ENCODE measurements at regions not wholly inside any gene's neighbourhood (a gene's known extent, or its start where the extent isn't known, plus 50 kb on each side); places are given as distances from the start of the nearest gene placed in this dataset.

- TF ChIP-seq, protein P1, sequence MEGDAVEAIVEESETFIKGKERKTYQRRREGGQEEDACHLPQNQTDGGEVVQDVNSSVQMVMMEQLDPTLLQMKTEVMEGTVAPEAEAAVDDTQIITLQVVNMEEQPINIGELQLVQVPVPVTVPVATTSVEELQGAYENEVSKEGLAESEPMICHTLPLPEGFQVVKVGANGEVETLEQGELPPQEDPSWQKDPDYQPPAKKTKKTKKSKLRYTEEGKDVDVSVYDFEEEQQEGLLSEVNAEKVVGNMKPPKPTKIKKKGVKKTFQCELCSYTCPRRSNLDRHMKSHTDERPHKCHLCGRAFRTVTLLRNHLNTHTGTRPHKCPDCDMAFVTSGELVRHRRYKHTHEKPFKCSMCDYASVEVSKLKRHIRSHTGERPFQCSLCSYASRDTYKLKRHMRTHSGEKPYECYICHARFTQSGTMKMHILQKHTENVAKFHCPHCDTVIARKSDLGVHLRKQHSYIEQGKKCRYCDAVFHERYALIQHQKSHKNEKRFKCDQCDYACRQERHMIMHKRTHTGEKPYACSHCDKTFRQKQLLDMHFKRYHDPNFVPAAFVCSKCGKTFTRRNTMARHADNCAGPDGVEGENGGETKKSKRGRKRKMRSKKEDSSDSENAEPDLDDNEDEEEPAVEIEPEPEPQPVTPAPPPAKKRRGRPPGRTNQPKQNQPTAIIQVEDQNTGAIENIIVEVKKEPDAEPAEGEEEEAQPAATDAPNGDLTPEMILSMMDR (conservative IDR thresholded peaks at IDR 0.05 in 1 of 2, IDR thresholded peaks at IDR 0.05 in 1 of 2; ENCODE audit: low read depth in 1 of 2, low read length in 2 of 2), result no peak
- no peak for TF ChIP-seq EZH2 (IDR thresholded peaks at IDR 0.05; ENCODE audit: low read length, missing control alignments)
Observed at GRCh38 chr15:95298729-95299128, 1031.8 kb upstream of the NR2F2 start.

All from fibroblast of lung (primary cell).